HG03025 (cell line): ENCODE measurements at regions not wholly inside any gene's neighbourhood (a gene's known extent, or its start where the extent isn't known, plus 50 kb on each side); places are given as distances from the start of the nearest gene placed in this dataset.
"Not testable (repeated sequence)": the region's sequence is repeated elsewhere in the genome, so short reads cannot be mapped to it uniquely, and the experiment has no call there.

Source experiments
- ATAC-seq: cut with Tn5 transposase; IDR thresholded peaks from one replicate; pipeline ENCODE4 v1.9.1; 2021; ENCODE audit warnings: mild to moderate bottlenecking, moderate library complexity; ENCODE audit not compliant: unreplicated experiment, low FRiP score

GRCh38 chr7:66535414-66536329 is 93.0 kb upstream of the KCTD7 start:
- no peak for ATAC-seq

- ATAC-seq = no peak
Measured at GRCh38 chr7:66537380-66537779, 91.3 kb upstream of the KCTD7 start.

GRCh38 chr7:66537876-66538275 is 90.8 kb upstream of the KCTD7 start:
- ATAC-seq = no peak

GRCh38 chr7:66539264-66539623 is 89.4 kb upstream of the KCTD7 start:
- ATAC-seq = no peak

- no peak for ATAC-seq
Measured at GRCh38 chr7:66539902-66540375, 88.7 kb upstream of the KCTD7 start.

GRCh38 chr7:66542049-66542448 is 86.6 kb upstream of the KCTD7 start:
- no peak for ATAC-seq

GRCh38 chr7:66542528-66543269 is 86.0 kb upstream of the KCTD7 start:
- ATAC-seq = no peak

GRCh38 chr7:66549466-66549865 is 79.2 kb upstream of the KCTD7 start:
- no peak for ATAC-seq

- ATAC-seq = no peak
Measured at GRCh38 chr7:66553001-66553400, 75.7 kb upstream of the KCTD7 start.

GRCh38 chr7:66553675-66554074 is 75.0 kb upstream of the KCTD7 start:
- not testable (repeated sequence) for ATAC-seq

- not testable (repeated sequence) for ATAC-seq
Measured at GRCh38 chr7:66554291-66554690, 74.4 kb upstream of the KCTD7 start.

- not testable (repeated sequence) for ATAC-seq
Measured at GRCh38 chr7:66554842-66555430, 73.7 kb upstream of the KCTD7 start.

- no peak for ATAC-seq
Measured at GRCh38 chr7:66556177-66556548, 72.5 kb upstream of the KCTD7 start.

- no peak for ATAC-seq
Measured at GRCh38 chr7:66556549-66557213, 72.0 kb upstream of the KCTD7 start.

GRCh38 chr7:66557214-66558200 is 71.2 kb upstream of the KCTD7 start:
- no peak for ATAC-seq

- no peak for ATAC-seq
Measured at GRCh38 chr7:66558201-66558641, 70.5 kb upstream of the KCTD7 start.

GRCh38 chr7:66558660-66559465 is 69.8 kb upstream of the KCTD7 start:
- ATAC-seq = no peak

GRCh38 chr7:66564045-66564444 is 64.6 kb upstream of the KCTD7 start:
- no peak for ATAC-seq

- not testable (repeated sequence) for ATAC-seq
Measured at GRCh38 chr7:66570179-66570578, 58.5 kb upstream of the KCTD7 start.
